Aorta (tissue), 5 donors: ENCODE measurements at regions not wholly inside any gene's neighbourhood (a gene's known extent, or its start where the extent isn't known, plus 50 kb on each side); places are given as distances from the start of the nearest gene placed in this dataset.

Experiments
- ATAC-seq: fragments of 200-7000 bp; cut with Tn5 transposase; one replicate; pipeline ENCODE4 v1.9.1; 2022; ENCODE audit warnings: moderate library complexity; ENCODE audit not compliant: low FRiP score
- DNase-seq, 2 donors: peaks; one replicate each; pipeline ENCODE4 v3.0.0-alpha.2; 2020
- H3K27ac ChIP-seq, 2 donors: one replicate each; pipeline ENCODE4 v1.5.1; 2013; ENCODE audit warnings: low read length in 2 of 2, mild to moderate bottlenecking in 2 of 2, moderate library complexity in 2 of 2, control low read depth in 1 of 2, inconsistent platforms in 1 of 2, low read depth in 1 of 2
- H3K27me3 ChIP-seq, 2 donors: one replicate each; pipeline ENCODE4 v1.6.1; 2013; ENCODE audit warnings: control low read depth in 1 of 2, low read length in 1 of 2, mild to moderate bottlenecking in 1 of 2, moderate library complexity in 1 of 2; ENCODE audit not compliant: insufficient read depth in 2 of 2, control insufficient read depth in 1 of 2
- H3K36me3 ChIP-seq, 2 donors: one replicate each; pipeline ENCODE4 v1.6.1; 2013; ENCODE audit warnings: control low read depth in 1 of 2, low read length in 1 of 2, mild to moderate bottlenecking in 1 of 2; ENCODE audit not compliant: insufficient read depth in 2 of 2, control insufficient read depth in 1 of 2
- H3K4me1 ChIP-seq, 2 donors: one replicate each; pipeline ENCODE4 v1.6.1; 2013; ENCODE audit warnings: low read length in 2 of 2, control low read depth in 1 of 2, mild to moderate bottlenecking in 1 of 2, moderate library complexity in 1 of 2; ENCODE audit not compliant: insufficient read depth in 2 of 2, control insufficient read depth in 1 of 2
- H3K4me3 ChIP-seq, 2 donors: one replicate each; pipeline ENCODE4 v1.5.1; 2013; ENCODE audit warnings: low read length in 2 of 2, control low read depth in 1 of 2, mild to moderate bottlenecking in 1 of 2
- H3K9me3 ChIP-seq: one replicate; pipeline ENCODE4 v1.6.1; 2013; ENCODE audit warnings: mild to moderate bottlenecking, low read length; ENCODE audit not compliant: control insufficient read depth
- WGBS, 2 donors: extraction: QIAGEN DNeasy Blood & Tissue Kit; methylation state at CpG; one replicate each; pipeline ENCODE4 v1.1.7; 2013; 5-methylcytosine and 5-hydroxymethylcytosine counted together
- intact Hi-C, 2 donors: fragments of 100-400 bp; cut with DNase I; formaldehyde crosslinking; loops; one replicate each; pipeline versions ENCODE4 v1.14.2 to v1.15.0; 2022
- donor health status: healthy with polysubstance abuse.
- donor health status: Bipolar disorder and iron deficiency.
- donor health status: DM: no; HTN: no; CAD: no.
- donor health status: DM: no; HTN: no; CAD: no.
- donor health status: DM: yes; HTN: yes; CAD: no.

GRCh38 chr7:69190763-69191162 lies 407.5 kb upstream of the AUTS2 start:
- no peak overlapping the region for H3K27ac ChIP-seq
- peaks cover 2% of the 10 kb centered on the region for H3K9me3 ChIP-seq
- no peaks in the 10 kb centered on the region for H3K27me3 ChIP-seq
- H3K36me3 ChIP-seq = no peaks in the 10 kb centered on the region
- no peak overlapping the region for H3K4me3 ChIP-seq
- no peaks in the 10 kb centered on the region for H3K4me1 ChIP-seq
- DNase-seq = no peak
- WGBS, 2 donors = 45 to 50% methylated on average over 2 of the region's 2 CpGs
- intact Hi-C loops = no loop called here
- ATAC-seq = no peak

GRCh38 chr7:69192134-69192533 lies 406.1 kb upstream of the AUTS2 start:
- DNase-seq = no peak
- no peak for ATAC-seq
- Histone ChIP-seq H3K36me3 (no peaks in the 10 kb centered on the region), H3K4me1 (no peaks in the 10 kb centered on the region), H3K9me3 (no peaks in the 10 kb centered on the region), H3K27ac (no peak overlapping the region), H3K4me3 (no peak overlapping the region), H3K27me3 (no peaks in the 10 kb centered on the region)
- intact Hi-C loops = no loop called here
- WGBS, 2 donors = 66 to 74% methylated on average over 3 of the region's 3 CpGs

GRCh38 chr7:69193061-69193460 lies 405.2 kb upstream of the AUTS2 start:
- Histone ChIP-seq H3K27ac (no peak overlapping the region), H3K27me3 (no peaks in the 10 kb centered on the region), H3K9me3 (no peaks in the 10 kb centered on the region), H3K4me3 (no peak overlapping the region), H3K4me1 (no peaks in the 10 kb centered on the region), H3K36me3 (no peaks in the 10 kb centered on the region)
- DNase-seq = no peak
- ATAC-seq = no peak
- WGBS, 2 donors = 87 to 90% methylated on average over 4 of the region's 4 CpGs
- intact Hi-C loops = no loop called here

- intact Hi-C loops = no loop called here
- H3K36me3 ChIP-seq = no peaks in the 10 kb centered on the region
- H3K27me3 ChIP-seq = no peaks in the 10 kb centered on the region
- no peaks in the 10 kb centered on the region for H3K4me1 ChIP-seq
- DNase-seq (no peak), ATAC-seq (no peak)
- H3K9me3 ChIP-seq = no peaks in the 10 kb centered on the region
- H3K4me3 ChIP-seq = no peak overlapping the region
- WGBS, 2 donors = 56 to 67% methylated on average over 1 of the region's 1 CpG
- H3K27ac ChIP-seq = no peak overlapping the region
These were observed 401.7 kb upstream of the AUTS2 start for GRCh38 chr7:69196593-69196992.

- Histone ChIP-seq H3K27ac (no peak overlapping the region), H3K36me3 (no peaks in the 10 kb centered on the region), H3K27me3 (no peaks in the 10 kb centered on the region), H3K4me1 (no peaks in the 10 kb centered on the region), H3K4me3 (no peak overlapping the region), H3K9me3 (no peaks in the 10 kb centered on the region)
- WGBS, 2 donors = 98 to 99% methylated on average over 1 of the region's 1 CpG
- ATAC-seq = no peak
- intact Hi-C loops = no loop called here
- no peak for DNase-seq
These were observed 400.0 kb upstream of the AUTS2 start for GRCh38 chr7:69198250-69198649.

GRCh38 chr7:69199041-69199440 lies 399.2 kb upstream of the AUTS2 start:
- Histone ChIP-seq H3K4me1 (no peaks in the 10 kb centered on the region), H3K4me3 (no peak overlapping the region), H3K36me3 (no peaks in the 10 kb centered on the region), H3K9me3 (no peaks in the 10 kb centered on the region), H3K27me3 (no peaks in the 10 kb centered on the region), H3K27ac (no peak overlapping the region)
- ATAC-seq (no peak), DNase-seq (no peak)
- intact Hi-C loops = no loop called here
- WGBS, 2 donors = 77 to 83% methylated on average over 5 of the region's 5 CpGs

- ATAC-seq = no peak
- 18 to 35% methylated on average over 1 of the region's 1 CpG for WGBS, 2 donors
- Histone ChIP-seq H3K36me3 (no peaks in the 10 kb centered on the region), H3K4me1 (no peaks in the 10 kb centered on the region), H3K27me3 (no peaks in the 10 kb centered on the region), H3K27ac (no peak overlapping the region), H3K4me3 (no peak overlapping the region), H3K9me3 (no peaks in the 10 kb centered on the region)
- no peak for DNase-seq
- intact Hi-C loops = no loop called here
These were observed 398.6 kb upstream of the AUTS2 start for GRCh38 chr7:69199661-69200060.

GRCh38 chr7:69203871-69204270 lies 394.4 kb upstream of the AUTS2 start:
- no peaks in the 10 kb centered on the region for H3K4me1 ChIP-seq
- no peaks in the 10 kb centered on the region for H3K27me3 ChIP-seq
- DNase-seq (no peak), ATAC-seq (no peak)
- no peaks in the 10 kb centered on the region for H3K36me3 ChIP-seq
- no peak overlapping the region for H3K4me3 ChIP-seq
- H3K27ac ChIP-seq = no peak overlapping the region
- intact Hi-C loops = no loop called here
- H3K9me3 ChIP-seq = peaks cover 2% of the 10 kb centered on the region
- WGBS, 2 donors = 92 to 94% methylated on average over 2 of the region's 2 CpGs

GRCh38 chr7:69204943-69205342 lies 393.3 kb upstream of the AUTS2 start:
- H3K36me3 ChIP-seq = no peaks in the 10 kb centered on the region

More at GRCh38 chr7:69204943-69205342, 393.3 kb upstream of the AUTS2 start:
- H3K27ac ChIP-seq = no peak overlapping the region
- intact Hi-C loops = no loop called here
- WGBS, 2 donors = 53 to 74% methylated on average over 3 of the region's 3 CpGs
- H3K27me3 ChIP-seq = no peaks in the 10 kb centered on the region
- no peak overlapping the region for H3K4me3 ChIP-seq
- DNase-seq (peak in 1 of 2 donors; percentile 31), ATAC-seq (no peak)
- no peaks in the 10 kb centered on the region for H3K4me1 ChIP-seq
- H3K9me3 ChIP-seq = peaks cover 2% of the 10 kb centered on the region
